Osteoblast (primary cell): ENCODE measurements at regions not wholly inside any gene's neighbourhood (a gene's known extent, or its start where the extent isn't known, plus 50 kb on each side); places are given as distances from the start of the nearest gene placed in this dataset.
"Not testable (repeated sequence)": the region's sequence is repeated elsewhere in the genome, so short reads cannot be mapped to it uniquely, and the experiment has no call there.

Source experiments
- DNase-seq: peaks from one replicate; pipeline ENCODE4 v3.0.0; 2011; ENCODE audit warnings: low spot score, mixed read lengths; ENCODE audit not compliant: insufficient read length; ENCODE audit errors: missing footprints
- H2AFZ ChIP-seq: 2 replicates; pipeline ENCODE4 v1.6.0; 2011; ENCODE audit warnings: mild to moderate bottlenecking, low read length
- H3K27ac ChIP-seq: 2 replicates; pipeline ENCODE4 v1.5.1; 2011; ENCODE audit warnings: mild to moderate bottlenecking, low read depth, low read length, moderate library complexity
- H3K27me3 ChIP-seq: 2 replicates; pipeline ENCODE4 v1.6.0; 2012; ENCODE audit warnings: mild to moderate bottlenecking, control low read depth, inconsistent platforms, low read length, moderate library complexity; ENCODE audit not compliant: insufficient read depth
- H3K36me3 ChIP-seq: 2 replicates; pipeline ENCODE4 v1.5.1; 2011; ENCODE audit warnings: mild to moderate bottlenecking, low read length, control low read depth, moderate library complexity; ENCODE audit not compliant: insufficient read depth
- H3K4me1 ChIP-seq: 2 replicates; pipeline ENCODE4 v1.5.1; 2011; ENCODE audit warnings: mild to moderate bottlenecking, low read length, control low read depth, moderate library complexity; ENCODE audit not compliant: insufficient read depth
- H3K4me2 ChIP-seq: 2 replicates; pipeline ENCODE4 v1.6.0; 2011; ENCODE audit warnings: mild to moderate bottlenecking, low read length; ENCODE audit not compliant: insufficient read depth
- H3K4me3 ChIP-seq: fragments of 200-600 bp; sonication (generic); 3 replicates; pipeline ENCODE4 v1.5.1; 2012; ENCODE audit warnings: mild to moderate bottlenecking, low read length, inconsistent platforms; ENCODE audit not compliant: insufficient read depth
- H3K79me2 ChIP-seq: 2 replicates; pipeline ENCODE4 v1.6.0; 2012; ENCODE audit warnings: mild to moderate bottlenecking, low read length, control low read depth, inconsistent platforms; ENCODE audit not compliant: insufficient read depth
- H3K9me3 ChIP-seq: 2 replicates; pipeline ENCODE4 v1.5.1; 2011; ENCODE audit warnings: low read depth, low read length, control low read depth
- H4K20me1 ChIP-seq: 2 replicates; pipeline ENCODE4 v1.6.0; 2012; ENCODE audit warnings: mild to moderate bottlenecking, low read length, control low read depth; ENCODE audit not compliant: insufficient read depth
- CTCF ChIP-seq: IDR thresholded peaks from 2 replicates; pipeline ENCODE4 v1.5.1; 2011; ENCODE audit warnings: mild to moderate bottlenecking, low read depth, low read length, moderate library complexity; ENCODE audit errors: extremely low read depth

- Histone ChIP-seq H3K79me2 (no peaks in the 10 kb centered on the region), H2AFZ (no peak overlapping the region), H3K9me3 (no peaks in the 10 kb centered on the region), H4K20me1 (no peaks in the 10 kb centered on the region), H3K4me1 (no peaks in the 10 kb centered on the region), H3K27ac (no peak overlapping the region), H3K4me3 (no peak overlapping the region), H3K36me3 (no peaks in the 10 kb centered on the region), H3K27me3 (no peaks in the 10 kb centered on the region), H3K4me2 (no peak overlapping the region)
- TF ChIP-seq CTCF, result no peak
- DNase-seq, result no peak
Observed at GRCh38 chr9:93891050-93891449, 64.1 kb downstream of the BARX1 start.

GRCh38 chr9:93890436-93890935 lies 64.7 kb downstream of the BARX1 start:
- Histone ChIP-seq H3K36me3 (no peaks in the 10 kb centered on the region), H3K4me1 (no peaks in the 10 kb centered on the region), H3K4me2 (no peak overlapping the region), H3K27ac (no peak overlapping the region), H3K27me3 (no peaks in the 10 kb centered on the region), H3K79me2 (no peaks in the 10 kb centered on the region), H3K9me3 (no peaks in the 10 kb centered on the region), H3K4me3 (no peak overlapping the region), H2AFZ (no peak overlapping the region), H4K20me1 (no peaks in the 10 kb centered on the region)
- no peak for TF ChIP-seq CTCF
- DNase-seq, result no peak

- no peaks in the 10 kb centered on the region for H3K9me3 ChIP-seq
- TF ChIP-seq CTCF, result no peak
- no peak overlapping the region for H3K4me3 ChIP-seq
- no peak overlapping the region for H3K4me2 ChIP-seq
- H3K79me2 ChIP-seq, result no peaks in the 10 kb centered on the region
- no peak overlapping the region for H2AFZ ChIP-seq
- no peaks in the 10 kb centered on the region for H3K27me3 ChIP-seq
- no peak for DNase-seq
- no peaks in the 10 kb centered on the region for H3K36me3 ChIP-seq
- no peaks in the 10 kb centered on the region for H4K20me1 ChIP-seq
- H3K4me1 ChIP-seq, result no peaks in the 10 kb centered on the region
- no peak overlapping the region for H3K27ac ChIP-seq
Observed at GRCh38 chr9:93886911-93887310, 68.2 kb downstream of the BARX1 start.

DNA sequence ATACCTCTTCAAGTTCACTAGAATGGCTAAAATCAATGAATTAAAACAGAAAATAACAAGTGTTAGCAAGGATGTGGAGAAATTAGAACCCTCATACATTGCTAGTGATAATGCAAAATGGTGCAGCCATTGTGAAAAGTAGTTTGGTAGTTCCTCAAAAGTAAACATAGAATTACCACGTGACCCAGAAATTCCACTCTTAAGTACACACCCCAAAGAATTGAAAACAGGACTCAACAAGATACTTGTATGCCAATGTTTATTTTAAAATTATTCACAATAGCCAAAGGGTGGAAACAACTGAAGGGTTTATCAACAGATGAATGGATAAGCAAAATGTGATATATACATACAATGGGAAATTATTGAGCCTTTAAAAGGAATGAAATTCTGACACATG lies 70.3 kb downstream of the BARX1 start:
- no peak overlapping the region for H2AFZ ChIP-seq
- no peaks in the 10 kb centered on the region for H3K79me2 ChIP-seq
- no peaks in the 10 kb centered on the region for H3K9me3 ChIP-seq
- H3K4me2 ChIP-seq, result no peak overlapping the region
- TF ChIP-seq CTCF, result no peak
- H3K36me3 ChIP-seq, result no peaks in the 10 kb centered on the region
- H3K27ac ChIP-seq, result no peak overlapping the region
- no peak overlapping the region for H3K4me3 ChIP-seq
- H3K27me3 ChIP-seq, result no peaks in the 10 kb centered on the region
- no peaks in the 10 kb centered on the region for H4K20me1 ChIP-seq
- DNase-seq, result no peak
- no peaks in the 10 kb centered on the region for H3K4me1 ChIP-seq

- not testable (repeated sequence) for H3K4me2 ChIP-seq, H3K36me3 ChIP-seq, H2AFZ ChIP-seq, H3K4me1 ChIP-seq, H3K4me3 ChIP-seq, H4K20me1 ChIP-seq, DNase-seq, H3K27me3 ChIP-seq, H3K27ac ChIP-seq, H3K79me2 ChIP-seq, H3K9me3 ChIP-seq
Observed at GRCh38 chr9:93879662-93880407, 75.3 kb downstream of the BARX1 start.
